ENCODE measurements at regions not wholly inside any gene's neighbourhood (a gene's known extent, or its start where the extent isn't known, plus 50 kb on each side); places are given as distances from the start of the nearest gene placed in this dataset.

DNA sequence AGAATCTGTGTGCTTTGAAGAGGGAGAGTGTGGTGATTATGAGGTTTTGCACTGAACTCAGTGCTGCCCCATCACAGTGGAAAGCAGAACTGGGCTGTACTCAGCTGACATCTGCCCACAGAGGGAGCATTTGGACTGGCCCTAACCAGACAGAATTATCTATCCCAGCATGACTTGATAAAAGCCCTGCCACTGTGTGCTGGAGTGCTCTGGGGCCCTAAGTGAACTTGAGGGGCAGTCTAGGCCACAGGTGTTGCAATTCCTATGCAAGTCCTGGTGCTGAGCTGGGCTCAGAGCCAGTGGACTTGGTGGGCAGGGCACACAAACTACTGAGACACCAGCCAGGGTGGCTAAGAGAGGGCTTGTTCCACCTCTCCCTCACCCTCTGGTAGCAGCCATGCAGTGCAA, 269.2 kb upstream of the CTNNB1 start:
- no peaks in the 10 kb centered on the region for H3K36me3 ChIP-seq (ENCODE audit: insufficient read depth, low read length)

DNA sequence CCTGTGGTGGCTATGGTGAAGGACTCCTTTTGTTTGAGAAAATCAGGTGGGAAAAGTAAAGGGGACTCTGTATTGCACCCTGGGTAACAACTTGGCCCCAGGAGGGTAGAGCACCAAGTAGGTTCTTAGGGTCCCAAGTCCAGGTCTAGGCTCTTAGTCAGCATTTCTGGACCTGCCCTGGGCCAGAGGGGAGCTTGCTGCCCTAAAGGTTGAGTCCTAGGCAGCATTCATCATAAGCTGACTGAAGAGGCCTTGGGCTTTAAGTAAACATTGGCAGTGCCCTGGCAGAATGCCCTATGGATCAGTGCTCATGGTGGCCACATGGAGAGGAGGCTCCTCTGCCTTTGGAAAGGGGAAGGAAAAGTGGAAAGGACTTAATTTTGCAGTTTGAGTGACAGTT, 268.5 kb upstream of the CTNNB1 start:
- Histone ChIP-seq H3K4me1 (ENCODE audit: insufficient read depth, low read length, poor library complexity, severe bottlenecking) (no peaks in the 10 kb centered on the region), H3K4me3 (ENCODE audit: low read depth, low read length, poor library complexity, severe bottlenecking) (no peak overlapping the region), H3K9me3 (ENCODE audit: low read length) (no peaks in the 10 kb centered on the region), H3K27ac (ENCODE audit: low read depth, low read length, poor library complexity, severe bottlenecking) (no peak overlapping the region), H3K79me2 (ENCODE audit: insufficient read depth, low read depth, low read length) (no peaks in the 10 kb centered on the region), H4K20me1 (ENCODE audit: insufficient read depth, low read length) (no peaks in the 10 kb centered on the region), H3K4me2 (ENCODE audit: low read length) (no peak overlapping the region), H3K9me2 (ENCODE audit: insufficient read depth, low read length) (no peaks in the 10 kb centered on the region), H3K36me3 (ENCODE audit: insufficient read depth, low read length) (no peaks in the 10 kb centered on the region), H2AFZ (ENCODE audit: low read length) (no peak overlapping the region)
- no TSS peak for BruUV-seq (replicated peaks)
- POLR2A ChIA-PET = no interaction called here
- intact Hi-C loops (cut with micrococcal nuclease; ENCODE audit: unreplicated experiment) = no loop called here
- no peak for DNase-seq (ENCODE audit: low spot score)
- TF ChIP-seq, protein P1, sequence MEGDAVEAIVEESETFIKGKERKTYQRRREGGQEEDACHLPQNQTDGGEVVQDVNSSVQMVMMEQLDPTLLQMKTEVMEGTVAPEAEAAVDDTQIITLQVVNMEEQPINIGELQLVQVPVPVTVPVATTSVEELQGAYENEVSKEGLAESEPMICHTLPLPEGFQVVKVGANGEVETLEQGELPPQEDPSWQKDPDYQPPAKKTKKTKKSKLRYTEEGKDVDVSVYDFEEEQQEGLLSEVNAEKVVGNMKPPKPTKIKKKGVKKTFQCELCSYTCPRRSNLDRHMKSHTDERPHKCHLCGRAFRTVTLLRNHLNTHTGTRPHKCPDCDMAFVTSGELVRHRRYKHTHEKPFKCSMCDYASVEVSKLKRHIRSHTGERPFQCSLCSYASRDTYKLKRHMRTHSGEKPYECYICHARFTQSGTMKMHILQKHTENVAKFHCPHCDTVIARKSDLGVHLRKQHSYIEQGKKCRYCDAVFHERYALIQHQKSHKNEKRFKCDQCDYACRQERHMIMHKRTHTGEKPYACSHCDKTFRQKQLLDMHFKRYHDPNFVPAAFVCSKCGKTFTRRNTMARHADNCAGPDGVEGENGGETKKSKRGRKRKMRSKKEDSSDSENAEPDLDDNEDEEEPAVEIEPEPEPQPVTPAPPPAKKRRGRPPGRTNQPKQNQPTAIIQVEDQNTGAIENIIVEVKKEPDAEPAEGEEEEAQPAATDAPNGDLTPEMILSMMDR (conservative IDR thresholded peaks at IDR 0.05; ENCODE audit: low read length) = no peak
- no peak for TF ChIP-seq EZH2phosphoT487 (IDR thresholded peaks at IDR 0.05; ENCODE audit: borderline replicate concordance, low read depth, low read length)
- CTCF ChIA-PET (ENCODE audit: unreplicated experiment) = no interaction called here

More for the DNA sequence above, 269.2 kb upstream of the CTNNB1 start:
- no peaks in the 10 kb centered on the region for H3K79me2 ChIP-seq (ENCODE audit: insufficient read depth, low read depth, low read length)
- no peak for DNase-seq (ENCODE audit: low spot score)
- H3K4me1 ChIP-seq (ENCODE audit: insufficient read depth, low read length, poor library complexity, severe bottlenecking) = no peaks in the 10 kb centered on the region
- no peak overlapping the region for H3K4me3 ChIP-seq (ENCODE audit: low read depth, low read length, poor library complexity, severe bottlenecking)
- BruUV-seq (replicated peaks) = no TSS peak
- H3K9me2 ChIP-seq (ENCODE audit: insufficient read depth, low read length) = no peaks in the 10 kb centered on the region
- no peaks in the 10 kb centered on the region for H4K20me1 ChIP-seq (ENCODE audit: insufficient read depth, low read length)
- H3K4me2 ChIP-seq (ENCODE audit: low read length) = no peak overlapping the region
- POLR2A ChIA-PET = no interaction called here
- H3K9me3 ChIP-seq (ENCODE audit: low read length) = no peaks in the 10 kb centered on the region
- no peak for TF ChIP-seq EZH2phosphoT487 (IDR thresholded peaks at IDR 0.05; ENCODE audit: borderline replicate concordance, low read depth, low read length)
- TF ChIP-seq, protein P1 (conservative IDR thresholded peaks at IDR 0.05; ENCODE audit: low read length) = no peak
- CTCF ChIA-PET (ENCODE audit: unreplicated experiment) = no interaction called here
- no peak overlapping the region for H3K27ac ChIP-seq (ENCODE audit: low read depth, low read length, poor library complexity, severe bottlenecking)
- intact Hi-C loops (cut with micrococcal nuclease; ENCODE audit: unreplicated experiment) = no loop called here
- no peak overlapping the region for H2AFZ ChIP-seq (ENCODE audit: low read length)

DNA sequence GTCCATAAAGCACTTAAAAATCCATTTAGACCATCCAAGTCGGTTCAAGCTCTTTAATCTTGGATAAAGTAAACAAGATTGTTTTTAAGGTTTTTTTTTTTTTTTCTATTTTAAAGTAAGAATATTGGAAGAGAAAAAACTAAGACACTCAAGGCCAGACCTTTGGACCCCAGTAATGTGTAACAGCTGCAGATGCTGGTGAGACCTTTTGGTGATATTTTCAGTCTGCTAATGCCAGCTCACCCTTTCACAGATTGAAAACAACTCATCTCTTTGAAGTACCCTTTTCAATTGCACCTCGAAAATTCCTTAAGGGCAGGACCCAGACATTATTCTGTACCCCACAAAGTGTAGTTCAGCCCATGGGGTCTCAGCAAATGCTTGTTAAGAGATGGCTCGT, 260.7 kb upstream of the CTNNB1 start:
- Histone ChIP-seq H3K9me2 (ENCODE audit: insufficient read depth, low read length) (no peaks in the 10 kb centered on the region), H3K79me2 (ENCODE audit: insufficient read depth, low read depth, low read length) (no peaks in the 10 kb centered on the region), H3K9me3 (ENCODE audit: low read length) (no peaks in the 10 kb centered on the region), H3K4me2 (ENCODE audit: low read length) (no peak overlapping the region), H2AFZ (ENCODE audit: low read length) (no peak overlapping the region), H4K20me1 (ENCODE audit: insufficient read depth, low read length) (no peaks in the 10 kb centered on the region), H3K27ac (ENCODE audit: low read depth, low read length, poor library complexity, severe bottlenecking) (no peak overlapping the region), H3K4me3 (ENCODE audit: low read depth, low read length, poor library complexity, severe bottlenecking) (no peak overlapping the region), H3K4me1 (ENCODE audit: insufficient read depth, low read length, poor library complexity, severe bottlenecking) (no peaks in the 10 kb centered on the region), H3K36me3 (ENCODE audit: insufficient read depth, low read length) (no peaks in the 10 kb centered on the region)
- intact Hi-C loops (cut with micrococcal nuclease; ENCODE audit: unreplicated experiment) = no loop called here
- TF ChIP-seq EZH2phosphoT487 (IDR thresholded peaks at IDR 0.05; ENCODE audit: borderline replicate concordance, low read depth, low read length) = no peak
- TF ChIP-seq, protein P1 (conservative IDR thresholded peaks at IDR 0.05; ENCODE audit: low read length) = no peak
- POLR2A ChIA-PET = interaction anchor here (1.2 kb wide), 1 partner anchor 9 kb away, joined by 4 read pairs; no protein-coding TSS in a partner anchor
- CTCF ChIA-PET (ENCODE audit: unreplicated experiment) = no interaction called here
- BruUV-seq (replicated peaks) = no TSS peak
- DNase-seq (ENCODE audit: low spot score) = no peak

Measured in OCI-LY7 (cell line).